Left lung (tissue), 4 donors: ENCODE measurements at regions not wholly inside any gene's neighbourhood (a gene's known extent, or its start where the extent isn't known, plus 50 kb on each side); places are given as distances from the start of the nearest gene placed in this dataset.

ENCODE experiments used
- ATAC-seq: fragments of 200-7000 bp; cut with Tn5 transposase; one replicate; pipeline ENCODE4 v1.9.1; 2020; ENCODE audit warnings: moderate library complexity
- DNase-seq, 4 donors: peaks; one replicate each; pipeline ENCODE4 v3.0.0-alpha.2; 2013 to 2020
- H3K27ac ChIP-seq, 2 donors: fragments of 200-600 bp; sonication (generic) in 1 of 2; one replicate each; pipeline versions ENCODE4 v1.5.0 to v1.8.0; 2020 to 2021
- H3K27me3 ChIP-seq, 2 donors: fragments of 200-600 bp; sonication (generic) in 1 of 2; one replicate each; pipeline versions ENCODE4 v1.5.0 to v1.8.0; 2020 to 2021
- H3K36me3 ChIP-seq, 2 donors: fragments of 200-600 bp; sonication (generic) in 1 of 2; one replicate each; pipeline versions ENCODE4 v1.5.0 to v1.8.0; 2020 to 2021
- H3K4me1 ChIP-seq, 2 donors: fragments of 200-600 bp; one replicate each; pipeline ENCODE4 v1.8.0; 2021
- H3K4me3 ChIP-seq, 2 donors: fragments of 200-600 bp; sonication (generic) in 1 of 2; one replicate each; pipeline versions ENCODE4 v1.5.0 to v1.8.0; 2020 to 2021; ENCODE audit warnings: mild to moderate bottlenecking in 1 of 2
- H3K9me3 ChIP-seq, 2 donors: fragments of 200-600 bp; sonication (generic) in 1 of 2; one replicate each; pipeline versions ENCODE4 v1.5.0 to v1.8.0; 2020 to 2021
- CTCF ChIP-seq, 2 donors: fragments of 200-600 bp; sonication (generic) in 1 of 2; IDR thresholded peaks; one replicate each; pipeline versions ENCODE4 v1.5.0 to v1.8.0; 2021; ENCODE audit warnings: antibody characterized with exemption in 2 of 2
- intact Hi-C, 2 donors: fragments of 100-400 bp; cut with DNase I; formaldehyde crosslinking; loops; one replicate each; pipeline versions ENCODE4 v1.11.2 to v1.14.2; 2022
- donor health status: DM: no; HTN: yes; CAD: no.
- donor health status: DM: no; HTN: no; CAD: no.

- ATAC-seq (no peak), DNase-seq (no peak)
- no peaks in the 10 kb centered on the region for H3K27me3 ChIP-seq
- no peaks in the 10 kb centered on the region for H3K36me3 ChIP-seq
- H3K9me3 ChIP-seq: no peaks in the 10 kb centered on the region
- no peak overlapping the region for H3K27ac ChIP-seq
- H3K4me1 ChIP-seq: no peaks in the 10 kb centered on the region
- no peak for TF ChIP-seq CTCF (IDR thresholded peaks at IDR 0.05)
- intact Hi-C loops: no loop called here
- H3K4me3 ChIP-seq: no peak overlapping the region
Observed at GRCh38 chr15:39447881-39448280, 133.0 kb upstream of the THBS1 start.

- intact Hi-C loops: no loop called here
- Histone ChIP-seq H3K27ac (no peak overlapping the region), H3K27me3 (no peaks in the 10 kb centered on the region), H3K4me3 (no peak overlapping the region), H3K4me1 (peaks cover 0 to 4% of the 10 kb centered on the region in 2 donors), H3K9me3 (no peaks in the 10 kb centered on the region), H3K36me3 (no peaks in the 10 kb centered on the region)
- DNase-seq (no peak), ATAC-seq (no peak)
- TF ChIP-seq CTCF (IDR thresholded peaks at IDR 0.05): no peak
Observed at GRCh38 chr15:39448409-39448808, 132.5 kb upstream of the THBS1 start.

- Histone ChIP-seq H3K4me3 (no peak overlapping the region), H3K27me3 (no peaks in the 10 kb centered on the region), H3K36me3 (no peaks in the 10 kb centered on the region), H3K9me3 (no peaks in the 10 kb centered on the region), H3K4me1 (peaks cover 7 to 25% of the 10 kb centered on the region in 2 donors), H3K27ac (no peak overlapping the region)
- no peak for ATAC-seq
- no peak for DNase-seq
- intact Hi-C loops: no loop called here
- no peak for TF ChIP-seq CTCF (IDR thresholded peaks at IDR 0.05)
Observed at GRCh38 chr15:39451121-39451688, 129.7 kb upstream of the THBS1 start.

- DNase-seq (no peak), ATAC-seq (no peak)
- no peaks in the 10 kb centered on the region for H3K36me3 ChIP-seq
- no peaks in the 10 kb centered on the region for H3K9me3 ChIP-seq
- H3K27ac ChIP-seq: no peak overlapping the region
- intact Hi-C loops: no loop called here
- H3K27me3 ChIP-seq: no peaks in the 10 kb centered on the region
- no peak overlapping the region for H3K4me3 ChIP-seq
- TF ChIP-seq CTCF (IDR thresholded peaks at IDR 0.05): no peak
- H3K4me1 ChIP-seq: peaks cover 7 to 25% of the 10 kb centered on the region in 2 donors
Observed at GRCh38 chr15:39451871-39452270, 129.0 kb upstream of the THBS1 start.

- Histone ChIP-seq H3K9me3 (no peaks in the 10 kb centered on the region), H3K27me3 (no peaks in the 10 kb centered on the region), H3K4me3 (no peak overlapping the region), H3K4me1 (peaks cover 7 to 25% of the 10 kb centered on the region in 2 donors), H3K36me3 (no peaks in the 10 kb centered on the region), H3K27ac (peak overlapping the region in 1 of 2 donors; percentile 62)
- peak; percentile 53 for ATAC-seq
- DNase-seq: no peak
- TF ChIP-seq CTCF (IDR thresholded peaks at IDR 0.05): no peak
- intact Hi-C loops: no loop called here
Observed at GRCh38 chr15:39453620-39454019, 127.3 kb upstream of the THBS1 start.
